Spleen (tissue), 7 donors: ENCODE measurements at regions not wholly inside any gene's neighbourhood (a gene's known extent, or its start where the extent isn't known, plus 50 kb on each side); places are given as distances from the start of the nearest gene placed in this dataset.

Experiments
- POLR2A ChIP-seq, 3 donors: fragments of 450-650 bp; IDR thresholded peaks; one replicate each; pipeline ENCODE4 v1.5.1; 2017; ENCODE audit warnings: antibody characterized with exemption in 3 of 3, mild to moderate bottlenecking in 1 of 3
- POLR2AphosphoS5 ChIP-seq, 3 donors: sonication (generic); formaldehyde crosslinking; IDR thresholded peaks; one replicate each; pipeline ENCODE4 v1.5.1; 2017; ENCODE audit warnings: antibody characterized with exemption in 3 of 3
- TF ChIP-seq, protein P1 (sequence below), 11 experiments: fragments of 200-600 bp in 7 of 11; fragments of 450-650 bp in 4 of 11; sonication (generic) in 4 of 11; IDR thresholded peaks in 8 of 11; conservative IDR thresholded peaks in 3 of 11; 1 replicate in 7 of 11; 2 replicates in 4 of 11; pipeline versions ENCODE4 v1.4.0 to v1.8.0; 2016 to 2021; ENCODE audit warnings: antibody characterized with exemption in 11 of 11, inconsistent platforms in 4 of 11, mild to moderate bottlenecking in 1 of 11
- donor health status: DM: no; HTN: no; CAD: no; lungs with moderate emphysema.
- donor health status: DM: no; HTN: no; CAD: no.
- donor health status: DM: no; HTN: no; CAD: no.

DNA sequence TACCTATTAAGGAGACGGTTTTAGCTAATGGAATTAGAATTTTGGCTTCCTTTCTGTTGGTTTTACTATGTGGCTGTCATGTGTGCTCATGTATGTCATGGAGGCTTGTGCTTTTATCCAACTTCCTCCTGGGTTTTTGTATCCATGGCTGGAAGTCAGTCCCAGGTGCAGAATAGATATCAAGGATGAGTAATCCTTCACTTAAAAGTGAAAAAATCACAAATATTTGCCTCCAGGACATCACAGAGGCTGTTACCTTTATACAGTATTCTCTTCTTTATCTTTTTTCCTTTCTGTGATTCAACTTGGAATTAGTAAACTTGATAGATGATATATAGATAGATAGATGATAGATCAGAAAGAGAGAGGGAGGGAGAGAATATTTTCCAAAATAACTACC, 706.8 kb downstream of the GALC start:
- TF ChIP-seq, protein P1, sequence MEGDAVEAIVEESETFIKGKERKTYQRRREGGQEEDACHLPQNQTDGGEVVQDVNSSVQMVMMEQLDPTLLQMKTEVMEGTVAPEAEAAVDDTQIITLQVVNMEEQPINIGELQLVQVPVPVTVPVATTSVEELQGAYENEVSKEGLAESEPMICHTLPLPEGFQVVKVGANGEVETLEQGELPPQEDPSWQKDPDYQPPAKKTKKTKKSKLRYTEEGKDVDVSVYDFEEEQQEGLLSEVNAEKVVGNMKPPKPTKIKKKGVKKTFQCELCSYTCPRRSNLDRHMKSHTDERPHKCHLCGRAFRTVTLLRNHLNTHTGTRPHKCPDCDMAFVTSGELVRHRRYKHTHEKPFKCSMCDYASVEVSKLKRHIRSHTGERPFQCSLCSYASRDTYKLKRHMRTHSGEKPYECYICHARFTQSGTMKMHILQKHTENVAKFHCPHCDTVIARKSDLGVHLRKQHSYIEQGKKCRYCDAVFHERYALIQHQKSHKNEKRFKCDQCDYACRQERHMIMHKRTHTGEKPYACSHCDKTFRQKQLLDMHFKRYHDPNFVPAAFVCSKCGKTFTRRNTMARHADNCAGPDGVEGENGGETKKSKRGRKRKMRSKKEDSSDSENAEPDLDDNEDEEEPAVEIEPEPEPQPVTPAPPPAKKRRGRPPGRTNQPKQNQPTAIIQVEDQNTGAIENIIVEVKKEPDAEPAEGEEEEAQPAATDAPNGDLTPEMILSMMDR (IDR thresholded peaks at IDR 0.05 in 8 of 11, conservative IDR thresholded peaks at IDR 0.05 in 3 of 11): no peak
- TF ChIP-seq POLR2A (IDR thresholded peaks at IDR 0.05) (no peak), POLR2AphosphoS5 (IDR thresholded peaks at IDR 0.05) (no peak)
